DND-41 (cell line): ENCODE measurements at regions not wholly inside any gene's neighbourhood (a gene's known extent, or its start where the extent isn't known, plus 50 kb on each side); places are given as distances from the start of the nearest gene placed in this dataset.

Source experiments
- ATAC-seq: fragments of 200-7000 bp; cut with Tn5 transposase; 3 replicates; pipeline ENCODE4 v1.9.1; 2021; ENCODE audit warnings: low read depth; ENCODE audit not compliant: insufficient read depth
- DNase-seq: peaks from one replicate; pipeline ENCODE4 v3.0.0-alpha.2; 2020
- H2AFZ ChIP-seq: 2 replicates; pipeline ENCODE4 v1.6.0; 2012; ENCODE audit warnings: low read depth, low read length
- H3K27ac ChIP-seq: 2 replicates; pipeline ENCODE4 v1.5.1; 2012; ENCODE audit warnings: low read length, inconsistent platforms
- H3K27me3 ChIP-seq: fragments of 200-600 bp; sonication (generic); 2 replicates; pipeline ENCODE4 v1.6.0; 2012; ENCODE audit warnings: low read length, mild to moderate bottlenecking, inconsistent platforms; ENCODE audit not compliant: insufficient read depth, poor library complexity
- H3K36me3 ChIP-seq: 2 replicates; pipeline ENCODE4 v1.5.1; 2012; ENCODE audit warnings: low read length, inconsistent platforms; ENCODE audit not compliant: insufficient read depth
- H3K4me1 ChIP-seq: 2 replicates; pipeline ENCODE4 v1.5.1; 2012; ENCODE audit warnings: mild to moderate bottlenecking, low read length; ENCODE audit not compliant: insufficient read depth
- H3K4me2 ChIP-seq: 2 replicates; pipeline ENCODE4 v1.6.0; 2012; ENCODE audit warnings: mild to moderate bottlenecking, moderate library complexity, low read length, inconsistent platforms; ENCODE audit not compliant: insufficient read depth
- H3K4me3 ChIP-seq, 2 experiments: fragments of 200-600 bp in 1 of 2; shearing (Covaris generic) in 1 of 2; 2 replicates each; pipeline ENCODE4 v1.5.1; 2012 to 2016; ENCODE audit warnings: inconsistent platforms in 2 of 2, low read length in 2 of 2, mild to moderate bottlenecking in 2 of 2, low read depth in 1 of 2, moderate library complexity in 1 of 2
- H3K79me2 ChIP-seq: 2 replicates; pipeline ENCODE4 v1.6.0; 2012; ENCODE audit warnings: low read length, inconsistent platforms; ENCODE audit not compliant: insufficient read depth
- H3K9ac ChIP-seq: 2 replicates; pipeline ENCODE4 v1.6.0; 2012; ENCODE audit warnings: low read depth, mild to moderate bottlenecking, inconsistent platforms, low read length, moderate library complexity
- H3K9me3 ChIP-seq: 2 replicates; pipeline ENCODE4 v1.5.1; 2012; ENCODE audit warnings: low read length, moderate library complexity, mild to moderate bottlenecking, inconsistent platforms; ENCODE audit not compliant: insufficient read depth, severe bottlenecking
- H4K20me1 ChIP-seq: 2 replicates; pipeline ENCODE4 v1.6.0; 2012; ENCODE audit warnings: low read length; ENCODE audit not compliant: insufficient read depth
- EZH2 ChIP-seq: IDR thresholded peaks from 3 replicates; pipeline ENCODE4 v1.6.1; 2012; ENCODE audit warnings: borderline replicate concordance, low read depth, mild to moderate bottlenecking, moderate library complexity, low read length, inconsistent platforms; ENCODE audit not compliant: severe bottlenecking
- TF ChIP-seq, protein P1 (sequence below): IDR thresholded peaks from 2 replicates; pipeline ENCODE4 v1.5.1; 2012; ENCODE audit warnings: borderline replicate concordance, low read length, moderate library complexity, mild to moderate bottlenecking; ENCODE audit not compliant: poor library complexity, severe bottlenecking; ENCODE audit errors: extremely low read depth

DNA sequence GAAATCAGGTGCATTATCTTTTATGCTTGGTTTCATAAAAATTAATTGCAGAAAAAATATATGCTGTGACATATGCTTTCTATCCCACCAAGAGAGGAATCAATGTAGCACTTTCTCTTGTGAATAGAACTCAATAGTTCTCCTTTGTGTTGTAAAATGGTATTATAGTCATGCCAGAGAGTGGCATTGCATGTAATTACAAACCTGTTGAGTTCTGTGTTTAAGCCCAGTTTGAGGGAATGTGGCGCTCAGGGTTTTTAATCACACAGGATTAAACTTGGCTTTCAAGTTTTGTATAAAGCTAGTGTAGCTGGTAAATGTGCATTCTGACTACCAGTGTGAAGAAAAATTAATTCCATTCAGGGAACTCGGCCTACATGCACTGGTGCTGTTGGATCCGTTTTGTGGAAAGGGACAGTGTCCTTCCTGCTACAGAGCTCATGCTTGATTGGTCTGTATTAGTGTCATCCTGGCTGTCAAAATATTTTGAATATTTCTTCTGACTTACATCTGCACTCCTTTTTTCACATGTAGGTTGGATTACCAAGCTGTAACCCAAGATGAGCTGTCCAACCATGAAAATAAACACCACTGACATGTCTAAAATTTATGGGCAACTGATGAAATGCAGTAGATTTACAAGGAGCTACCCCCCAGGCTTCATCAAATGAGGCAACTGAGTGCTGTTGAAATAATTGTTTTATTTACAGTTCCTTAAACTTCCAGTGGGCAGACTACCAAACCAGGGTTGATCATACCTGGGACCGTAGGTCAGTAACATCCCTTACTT, 80.3 kb downstream of the SLC4A3 start:
- H3K4me2 ChIP-seq = no peak overlapping the region
- peaks cover 15% of the 10 kb centered on the region for H3K27me3 ChIP-seq
- H3K4me1 ChIP-seq = no peaks in the 10 kb centered on the region
- TF ChIP-seq EZH2 = no peak
- TF ChIP-seq, protein P1, sequence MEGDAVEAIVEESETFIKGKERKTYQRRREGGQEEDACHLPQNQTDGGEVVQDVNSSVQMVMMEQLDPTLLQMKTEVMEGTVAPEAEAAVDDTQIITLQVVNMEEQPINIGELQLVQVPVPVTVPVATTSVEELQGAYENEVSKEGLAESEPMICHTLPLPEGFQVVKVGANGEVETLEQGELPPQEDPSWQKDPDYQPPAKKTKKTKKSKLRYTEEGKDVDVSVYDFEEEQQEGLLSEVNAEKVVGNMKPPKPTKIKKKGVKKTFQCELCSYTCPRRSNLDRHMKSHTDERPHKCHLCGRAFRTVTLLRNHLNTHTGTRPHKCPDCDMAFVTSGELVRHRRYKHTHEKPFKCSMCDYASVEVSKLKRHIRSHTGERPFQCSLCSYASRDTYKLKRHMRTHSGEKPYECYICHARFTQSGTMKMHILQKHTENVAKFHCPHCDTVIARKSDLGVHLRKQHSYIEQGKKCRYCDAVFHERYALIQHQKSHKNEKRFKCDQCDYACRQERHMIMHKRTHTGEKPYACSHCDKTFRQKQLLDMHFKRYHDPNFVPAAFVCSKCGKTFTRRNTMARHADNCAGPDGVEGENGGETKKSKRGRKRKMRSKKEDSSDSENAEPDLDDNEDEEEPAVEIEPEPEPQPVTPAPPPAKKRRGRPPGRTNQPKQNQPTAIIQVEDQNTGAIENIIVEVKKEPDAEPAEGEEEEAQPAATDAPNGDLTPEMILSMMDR = no peak
- no peaks in the 10 kb centered on the region; the same call in 1 of the 2 replicates for H4K20me1 ChIP-seq
- H2AFZ ChIP-seq = no peak overlapping the region
- H3K79me2 ChIP-seq = no peaks in the 10 kb centered on the region
- no peak overlapping the region for H3K27ac ChIP-seq
- no peaks in the 10 kb centered on the region for H3K9me3 ChIP-seq
- no peaks in the 10 kb centered on the region for H3K36me3 ChIP-seq
- DNase-seq (no peak), ATAC-seq (no peak)
- H3K4me3 ChIP-seq = no peak overlapping the region
- no peak overlapping the region for H3K9ac ChIP-seq

DNA sequence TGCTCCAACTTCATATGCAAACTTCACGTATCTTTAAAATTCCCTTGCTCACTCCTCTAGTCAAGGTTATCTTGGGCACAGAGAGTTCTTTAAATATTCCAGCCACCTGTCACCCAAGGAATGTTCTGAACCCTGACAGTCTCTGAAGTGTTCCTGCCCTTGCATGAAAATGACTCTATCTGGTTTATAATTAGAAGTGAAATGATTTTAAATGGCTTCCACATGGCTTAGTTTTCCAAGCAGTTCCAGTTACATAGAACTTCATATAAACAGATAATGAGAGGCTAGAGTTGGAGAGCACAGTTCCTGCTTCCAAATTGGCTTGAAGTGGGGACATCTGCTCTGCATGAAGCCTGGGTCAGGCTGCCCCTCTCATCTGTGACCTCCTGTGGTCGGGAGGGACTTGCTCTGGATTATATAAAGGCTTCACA, 81.9 kb downstream of the SLC4A3 start:
- Histone ChIP-seq H3K27ac (no peak overlapping the region), H2AFZ (no peak overlapping the region), H3K4me3 (no peak overlapping the region), H3K4me1 (no peaks in the 10 kb centered on the region), H3K9me3 (no peaks in the 10 kb centered on the region), H3K36me3 (no peaks in the 10 kb centered on the region), H3K4me2 (no peak overlapping the region), H3K9ac (no peak overlapping the region), H4K20me1 (no peaks in the 10 kb centered on the region), H3K27me3 (peaks cover 12% of the 10 kb centered on the region), H3K79me2 (no peaks in the 10 kb centered on the region)
- ATAC-seq (no peak), DNase-seq (no peak)
- TF ChIP-seq, protein P1 = no peak
- no peak for TF ChIP-seq EZH2

DNA sequence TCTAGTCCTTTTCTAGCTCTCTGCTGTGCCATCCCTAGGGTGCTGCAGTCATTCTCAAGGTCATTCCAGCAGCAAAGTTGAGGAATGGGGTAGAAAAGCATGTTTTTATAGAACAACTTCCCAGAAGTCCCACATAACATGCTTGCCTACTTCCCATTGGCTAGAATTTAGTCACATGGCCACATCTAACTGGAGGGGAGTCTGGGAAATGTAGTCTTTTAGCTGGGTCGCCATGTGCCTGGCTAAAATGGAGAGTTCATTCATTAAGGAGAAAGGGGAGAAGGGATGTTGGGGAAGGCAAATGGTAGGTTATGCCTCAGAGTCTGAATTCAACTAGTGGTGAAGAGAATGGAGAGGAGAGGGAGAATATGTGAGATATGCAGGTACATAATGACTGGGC, 85.7 kb downstream of the SLC4A3 start:
- no peaks in the 10 kb centered on the region for H3K27me3 ChIP-seq
- no peaks in the 10 kb centered on the region for H3K4me1 ChIP-seq
- TF ChIP-seq, protein P1 = no peak
- TF ChIP-seq EZH2 = no peak
- no peaks in the 10 kb centered on the region for H3K79me2 ChIP-seq
- no peaks in the 10 kb centered on the region for H3K9me3 ChIP-seq
- no peak overlapping the region for H3K27ac ChIP-seq
- no peaks in the 10 kb centered on the region for H3K36me3 ChIP-seq
- H2AFZ ChIP-seq = no peak overlapping the region
- H3K4me3 ChIP-seq = no peak overlapping the region
- peak; percentile 15 for DNase-seq
- H3K4me2 ChIP-seq = no peak overlapping the region
- ATAC-seq = peak; percentile 79
- no peak overlapping the region for H3K9ac ChIP-seq
- no peaks in the 10 kb centered on the region for H4K20me1 ChIP-seq
